K562 (cell line): ENCODE measurements at regions not wholly inside any gene's neighbourhood (a gene's known extent, or its start where the extent isn't known, plus 50 kb on each side); places are given as distances from the start of the nearest gene placed in this dataset.
"Not testable (repeated sequence)": the region's sequence is repeated elsewhere in the genome, so short reads cannot be mapped to it uniquely, and the experiment has no call there.

Experiments used
- ATAC-seq: fragments of 200-7000 bp; cut with Tn5 transposase; 3 replicates; pipeline ENCODE4 v1.9.1; 2020; ENCODE audit warnings: moderate library complexity
- BruUV-seq: library from RNA; stranded (reverse); fragments of 400-500 nt; replicated peaks from 2 replicates; lab custom pipeline; 2021; lab: Mats Ljungman, UMichigan
- CTCF ChIA-PET: fragments of 300-600 bp; formaldehyde crosslinking; extraction: SDS; loops from one replicate; lab custom pipeline; 2021; ENCODE audit warnings: low intra/inter-chr PET ratio; lab: Yijun Ruan, JAX
- POLR2A ChIA-PET: fragments of 300-600, 350-650 bp; sonication (Branson Sonifier 250); formaldehyde crosslinking; extraction: SDS; loops from one replicate; lab custom pipeline; 2021; ENCODE audit warnings: antibody characterized with exemption, inconsistent platforms; lab: Yijun Ruan, JAX
- DNase-seq, 4 experiments: peaks; one replicate each; pipeline versions ENCODE4 v3.0.0 to v3.0.0-alpha.2; 2011 to 2018; ENCODE audit warnings: low spot score in 3 of 4, mixed read lengths in 3 of 4; ENCODE audit errors: extremely low read depth in 1 of 4
- FAIRE-seq: peaks from 2 replicates; lab custom pipeline; 2011; peaks lifted over from hg19 to GRCh38; lab: Jason Lieb, UNC
- H2AFZ ChIP-seq: 2 replicates; pipeline ENCODE4 v1.6.0; 2011; ENCODE audit warnings: low read depth, low read length, control low read depth, inconsistent platforms
- H3K27ac ChIP-seq: fragments of 200-600 bp; 3 replicates; pipeline ENCODE4 v1.8.0; 2011; ENCODE audit warnings: low read depth, mild to moderate bottlenecking, control low read depth, inconsistent platforms, low read length, moderate library complexity, mixed read lengths; ENCODE audit errors: extremely low read depth
- H3K27me3 ChIP-seq, 2 experiments: fragments of 300-600 bp in 1 of 2; 2 replicates in 1 of 2; 3 replicates in 1 of 2; pipeline versions ENCODE4 v1.6.0 to v1.8.0; 2011; ENCODE audit warnings: inconsistent platforms in 2 of 2, low read length in 2 of 2, mild to moderate bottlenecking in 1 of 2, mixed read lengths in 1 of 2, moderate library complexity in 1 of 2; ENCODE audit not compliant: control insufficient read depth in 2 of 2, insufficient read depth in 2 of 2
- H3K36me3 ChIP-seq: fragments of 300-600 bp; 3 replicates; pipeline ENCODE4 v1.8.0; 2011; ENCODE audit warnings: mild to moderate bottlenecking, low read length, inconsistent platforms; ENCODE audit not compliant: control insufficient read depth, insufficient read depth
- H3K4me1 ChIP-seq, 2 experiments: fragments of 200-600 bp in 1 of 2; replicated peaks in 1 of 2; 2 replicates in 1 of 2; 3 replicates in 1 of 2; pipeline versions ENCODE4 v1.5.1 to v1.8.0; 2011; ENCODE audit warnings: inconsistent platforms in 2 of 2, low read length in 2 of 2, mild to moderate bottlenecking in 1 of 2, mixed read lengths in 1 of 2, moderate library complexity in 1 of 2; ENCODE audit not compliant: control insufficient read depth in 2 of 2, insufficient read depth in 2 of 2
- H3K4me2 ChIP-seq: 2 replicates; pipeline ENCODE4 v1.6.1; 2011; ENCODE audit warnings: low read length, control low read depth, inconsistent platforms, mixed read lengths; ENCODE audit not compliant: insufficient read depth
- H3K4me3 ChIP-seq: fragments of 200-600 bp; sonication (generic), shearing (Covaris generic); 2 replicates; pipeline ENCODE4 v1.5.1; 2016; ENCODE audit warnings: control low read depth, inconsistent platforms
- H3K79me2 ChIP-seq: fragments of 200-600 bp; 3 replicates; pipeline ENCODE4 v1.8.0; 2011; ENCODE audit warnings: low read length, inconsistent platforms; ENCODE audit not compliant: control insufficient read depth, insufficient read depth
- H3K9ac ChIP-seq, 2 experiments: 2 replicates each; pipeline versions ENCODE4 v1.6.0 to v1.6.1; 2011; ENCODE audit warnings: low read depth in 2 of 2, low read length in 2 of 2, control low read depth in 1 of 2, inconsistent platforms in 1 of 2, mild to moderate bottlenecking in 1 of 2, mixed read lengths in 1 of 2; ENCODE audit not compliant: insufficient read depth in 1 of 2
- H3K9me1 ChIP-seq: one replicate; pipeline ENCODE4 v1.6.0; 2011; ENCODE audit warnings: inconsistent platforms, mild to moderate bottlenecking, low read length, moderate library complexity; ENCODE audit not compliant: control insufficient read depth, insufficient read depth
- H3K9me3 ChIP-seq: replicated peaks from 2 replicates; pipeline ENCODE4 v1.5.1; 2011; ENCODE audit warnings: low read depth, low read length, inconsistent platforms; ENCODE audit not compliant: control insufficient read depth, insufficient read depth
- H4K20me1 ChIP-seq: replicated peaks from 2 replicates; pipeline ENCODE4 v1.6.1; 2011; ENCODE audit warnings: low read length, inconsistent platforms, mixed read lengths; ENCODE audit not compliant: control insufficient read depth, insufficient read depth
- KDM1A ChIP-seq, 2 experiments: fragments of 450-650 bp; IDR thresholded peaks; 2 replicates each; pipeline ENCODE4 v1.6.1; 2016; ENCODE audit warnings: mild to moderate bottlenecking in 2 of 2
- ZNF146 ChIP-seq: IDR thresholded peaks from one replicate; pipeline ENCODE4 v1.6.1; 2018; ENCODE audit warnings: missing compliant biosample characterization; ENCODE audit not compliant: unreplicated experiment
- WGBS: fragments of 100-300 bp; shearing (Covaris generic); methylation state at CpG from one replicate; pipeline ENCODE4 v1.1.6; 2016; ENCODE audit warnings: low coverage, mixed read lengths; ENCODE audit not compliant: insufficient coverage; ENCODE audit errors: missing lambda C conversion rate; 5-methylcytosine and 5-hydroxymethylcytosine counted together
- in situ Hi-C: fragments of 300-500 bp; cut with MboI; formaldehyde crosslinking; loops from 4 replicates; pipeline ENCODE4 v1.15.0; 2018; ENCODE audit warnings: inconsistent platforms, mixed read lengths
- intact Hi-C: fragments of 100-400 bp; cut with micrococcal nuclease; formaldehyde crosslinking; loops from 2 replicates; pipeline ENCODE4 v1.14.2; 2022
- TF ChIP-seq, protein P1 (sequence below): sonication (generic); formaldehyde crosslinking; IDR thresholded peaks from 2 replicates; pipeline ENCODE4 v1.8.1; 2022; ENCODE audit warnings: missing genetic modification reagents

DNA sequence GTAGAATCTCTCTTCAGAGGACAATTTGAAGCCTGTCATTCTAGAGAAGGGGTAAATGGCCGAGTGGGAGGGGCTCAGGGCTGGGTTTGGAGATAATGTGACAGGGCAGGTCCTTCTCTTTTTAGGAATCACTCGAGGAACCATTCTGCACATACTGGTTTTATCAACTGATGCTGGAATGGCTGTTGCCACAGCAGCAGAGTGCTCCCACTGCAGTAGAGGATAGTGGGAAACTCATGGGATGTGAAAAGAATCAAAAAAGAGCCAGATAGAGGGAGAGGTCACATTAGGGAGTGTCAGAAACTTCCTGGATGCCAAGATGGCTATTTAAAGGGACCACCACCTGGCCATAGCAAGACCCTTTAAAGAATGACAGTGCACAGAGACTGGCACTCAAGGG lies 105.3 kb downstream of the NAV1 start (continued):
- TF ChIP-seq, protein P1, sequence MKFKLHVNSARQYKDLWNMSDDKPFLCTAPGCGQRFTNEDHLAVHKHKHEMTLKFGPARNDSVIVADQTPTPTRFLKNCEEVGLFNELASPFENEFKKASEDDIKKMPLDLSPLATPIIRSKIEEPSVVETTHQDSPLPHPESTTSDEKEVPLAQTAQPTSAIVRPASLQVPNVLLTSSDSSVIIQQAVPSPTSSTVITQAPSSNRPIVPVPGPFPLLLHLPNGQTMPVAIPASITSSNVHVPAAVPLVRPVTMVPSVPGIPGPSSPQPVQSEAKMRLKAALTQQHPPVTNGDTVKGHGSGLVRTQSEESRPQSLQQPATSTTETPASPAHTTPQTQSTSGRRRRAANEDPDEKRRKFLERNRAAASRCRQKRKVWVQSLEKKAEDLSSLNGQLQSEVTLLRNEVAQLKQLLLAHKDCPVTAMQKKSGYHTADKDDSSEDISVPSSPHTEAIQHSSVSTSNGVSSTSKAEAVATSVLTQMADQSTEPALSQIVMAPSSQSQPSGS (CRISPR knock-in tag): no peak

GRCh38 chr1:201645000-201645399 lies 106.1 kb downstream of the NAV1 start:
- H3K9me3 ChIP-seq, H4K20me1 ChIP-seq, intact Hi-C loops, POLR2A ChIA-PET, CTCF ChIA-PET, H3K27me3 ChIP-seq, H3K4me3 ChIP-seq, H3K27ac ChIP-seq, ATAC-seq, H3K36me3 ChIP-seq, H3K9me1 ChIP-seq, DNase-seq, BruUV-seq, H3K4me2 ChIP-seq, H2AFZ ChIP-seq, in situ Hi-C loops, FAIRE-seq, H3K9ac ChIP-seq: not testable (repeated sequence)
- peaks cover 17 to 25% of the 10 kb centered on the region in 2 experiments for H3K4me1 ChIP-seq
- 65% methylated on average over 2 of the region's 6 CpGs for WGBS
- peaks cover 13% of the 10 kb centered on the region; the same call in 2 of the 3 replicates for H3K79me2 ChIP-seq
- TF ChIP-seq KDM1A (IDR thresholded peaks at IDR 0.05): 0 out of 4 replicates have a peak, but pooled peaks of 1 of the 2 experiments have one; percentile 33
- peak; percentile 61 for TF ChIP-seq ZNF146 (CRISPR knock-in tag)
